IPS DF 6.9 (cell line): ENCODE measurements at regions not wholly inside any gene's neighbourhood (a gene's known extent, or its start where the extent isn't known, plus 50 kb on each side); places are given as distances from the start of the nearest gene placed in this dataset.

Source experiments
- DNase-seq: peaks from one replicate; pipeline ENCODE4 v3.0.0-alpha.2; 2013; ENCODE audit warnings: low read depth, low spot score
- H3K27ac ChIP-seq: one replicate; pipeline ENCODE4 v1.5.1; 2013; ENCODE audit warnings: low read length, control low read depth
- H3K27me3 ChIP-seq: 2 replicates; pipeline ENCODE4 v1.6.1; 2013; ENCODE audit warnings: mild to moderate bottlenecking, low read length; ENCODE audit not compliant: control insufficient read depth, insufficient read depth
- H3K36me3 ChIP-seq: 2 replicates; pipeline ENCODE4 v1.6.1; 2013; ENCODE audit warnings: low read length; ENCODE audit not compliant: control insufficient read depth, insufficient read depth
- H3K4me1 ChIP-seq: 2 replicates; pipeline ENCODE4 v1.6.1; 2013; ENCODE audit warnings: low read length; ENCODE audit not compliant: control insufficient read depth, insufficient read depth
- H3K4me3 ChIP-seq: 2 replicates; pipeline ENCODE4 v1.5.1; 2013; ENCODE audit warnings: mild to moderate bottlenecking, low read length
- H3K9me3 ChIP-seq: 2 replicates; pipeline ENCODE4 v1.6.1; 2013; ENCODE audit warnings: low read length, inconsistent platforms; ENCODE audit not compliant: control insufficient read depth, insufficient read depth
- WGBS: extraction: QIAGEN DNeasy Blood & Tissue Kit; methylation state at CpG from one replicate; pipeline ENCODE4 v1.1.7; 2013; ENCODE audit warnings: mixed read lengths, missing lambda C conversion rate; ENCODE audit not compliant: insufficient read length, insufficient coverage; 5-methylcytosine and 5-hydroxymethylcytosine counted together

DNA sequence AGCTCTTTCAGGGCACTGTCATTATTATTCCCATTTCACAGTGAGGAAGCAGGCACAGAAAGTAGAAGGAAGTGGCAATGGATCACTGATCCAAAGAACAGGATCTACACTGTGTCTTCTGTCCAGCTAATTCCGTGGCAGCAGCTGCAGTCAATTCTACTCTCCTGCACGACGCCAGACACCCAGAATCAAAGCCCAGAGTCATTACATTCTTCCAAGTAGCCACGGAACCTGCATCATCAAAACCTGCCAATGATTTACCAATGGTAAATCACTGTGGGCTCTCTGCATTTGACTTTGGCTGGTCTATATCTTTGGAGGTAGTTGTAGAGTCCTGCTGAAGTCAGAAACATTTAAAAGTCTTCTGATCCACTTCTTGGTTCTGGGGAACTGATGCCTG is 767.7 kb downstream of the LIG4 start:
- Histone ChIP-seq H3K27me3 (no peaks in the 10 kb centered on the region), H3K4me1 (no peaks in the 10 kb centered on the region), H3K27ac (no peak overlapping the region), H3K36me3 (no peaks in the 10 kb centered on the region), H3K4me3 (no peak overlapping the region), H3K9me3 (no peaks in the 10 kb centered on the region)
- DNase-seq: no peak
- WGBS: no CpG with 5 or more reads among the region's 4 CpGs

DNA sequence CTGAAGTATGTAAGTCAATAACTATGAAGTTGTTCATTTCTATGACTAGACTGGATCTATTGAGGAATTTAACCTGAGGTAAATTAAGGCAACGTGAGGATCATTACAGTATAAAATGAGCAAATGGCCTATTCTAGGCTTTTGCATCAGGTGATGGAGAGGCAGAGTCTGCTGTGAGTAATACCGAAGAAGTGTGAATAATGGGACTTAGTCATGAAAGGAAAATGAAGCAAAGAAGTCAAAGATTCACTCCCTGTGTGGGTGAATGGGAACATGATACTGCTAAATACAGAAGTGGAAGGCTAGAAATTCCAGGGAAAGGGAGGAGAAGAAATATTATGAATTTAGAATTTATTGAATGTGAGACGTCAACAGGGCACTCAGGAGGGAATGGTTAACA is 774.1 kb downstream of the LIG4 start:
- H3K27ac ChIP-seq: no peak overlapping the region
- no peaks in the 10 kb centered on the region for H3K9me3 ChIP-seq
- no peak overlapping the region for H3K4me3 ChIP-seq
- H3K4me1 ChIP-seq: no peaks in the 10 kb centered on the region
- no peaks in the 10 kb centered on the region for H3K27me3 ChIP-seq
- no peak for DNase-seq
- H3K36me3 ChIP-seq: no peaks in the 10 kb centered on the region
- 100% methylated on average over 1 of the region's 3 CpGs for WGBS

DNA sequence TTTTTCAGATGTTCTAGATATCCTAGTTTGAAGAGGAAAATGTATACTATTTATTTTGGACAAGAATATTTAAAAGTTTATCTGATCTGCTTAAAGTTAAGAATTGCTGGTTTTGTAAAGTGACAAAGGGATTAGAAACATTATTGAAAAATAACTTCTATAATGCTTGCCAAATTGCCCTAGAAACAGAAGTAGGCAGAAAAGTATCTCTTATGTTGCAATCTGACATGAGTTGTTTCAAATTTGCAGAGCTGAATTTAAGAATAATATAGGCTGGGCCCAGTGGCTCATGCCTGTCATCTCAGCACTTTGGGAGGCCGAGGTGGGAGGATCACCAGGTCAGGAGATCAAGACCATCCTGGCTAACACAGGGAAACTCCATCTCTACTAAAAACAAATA is 777.1 kb downstream of the LIG4 start:
- H3K27me3 ChIP-seq: no peaks in the 10 kb centered on the region
- no peaks in the 10 kb centered on the region for H3K4me1 ChIP-seq
- DNase-seq: no peak
- H3K4me3 ChIP-seq: no peak overlapping the region
- H3K27ac ChIP-seq: no peak overlapping the region
- no CpG with 5 or more reads among the region's 1 CpG for WGBS
- H3K9me3 ChIP-seq: no peaks in the 10 kb centered on the region
- no peaks in the 10 kb centered on the region for H3K36me3 ChIP-seq

DNA sequence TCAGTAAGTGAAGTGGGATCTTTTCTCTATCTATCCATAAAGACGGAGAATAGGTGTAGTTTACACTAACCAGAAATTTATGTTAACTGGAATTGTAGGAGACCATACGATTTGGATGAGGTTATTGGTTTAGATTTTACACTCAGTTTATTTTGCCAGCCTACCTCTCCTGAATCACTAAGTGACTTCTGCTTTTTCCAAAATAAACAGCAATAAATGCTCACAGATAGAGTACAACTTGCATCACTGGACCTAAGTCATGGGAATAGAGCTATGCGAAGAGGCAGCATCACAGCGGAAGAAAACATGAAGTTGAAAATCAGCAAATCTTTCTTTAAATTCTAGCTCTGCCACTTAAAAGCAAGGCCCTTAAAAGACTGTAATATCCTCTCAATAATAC is 781.0 kb downstream of the LIG4 start:
- Histone ChIP-seq H3K9me3 (no peaks in the 10 kb centered on the region), H3K27me3 (no peaks in the 10 kb centered on the region), H3K4me1 (no peaks in the 10 kb centered on the region), H3K27ac (no peak overlapping the region), H3K4me3 (no peak overlapping the region), H3K36me3 (no peaks in the 10 kb centered on the region)
- no CpG with 5 or more reads among the region's 4 CpGs for WGBS
- DNase-seq: no peak

DNA sequence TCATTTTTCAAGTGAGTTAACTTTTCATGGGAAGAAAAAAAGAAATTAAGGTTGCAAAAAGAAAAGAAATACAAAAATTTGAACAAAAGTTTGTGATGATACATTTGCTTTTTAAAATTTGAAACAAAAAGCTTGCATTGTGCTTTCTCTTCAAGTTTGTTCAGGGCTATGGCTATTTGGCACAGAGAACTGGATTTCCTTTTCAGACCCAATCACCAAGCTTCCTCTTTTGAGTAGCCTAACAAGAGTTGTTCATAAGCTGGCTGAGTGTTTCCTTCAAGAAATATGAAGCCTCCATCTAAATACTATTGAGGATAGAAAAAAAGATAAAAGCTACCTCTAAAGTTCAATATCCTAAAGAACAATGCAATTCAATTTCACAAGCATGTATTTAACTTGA is 787.8 kb downstream of the LIG4 start:
- Histone ChIP-seq H3K4me3 (no peak overlapping the region), H3K4me1 (no peaks in the 10 kb centered on the region), H3K27ac (no peak overlapping the region), H3K36me3 (no peaks in the 10 kb centered on the region), H3K27me3 (no peaks in the 10 kb centered on the region), H3K9me3 (no peaks in the 10 kb centered on the region)
- DNase-seq: no peak

DNA sequence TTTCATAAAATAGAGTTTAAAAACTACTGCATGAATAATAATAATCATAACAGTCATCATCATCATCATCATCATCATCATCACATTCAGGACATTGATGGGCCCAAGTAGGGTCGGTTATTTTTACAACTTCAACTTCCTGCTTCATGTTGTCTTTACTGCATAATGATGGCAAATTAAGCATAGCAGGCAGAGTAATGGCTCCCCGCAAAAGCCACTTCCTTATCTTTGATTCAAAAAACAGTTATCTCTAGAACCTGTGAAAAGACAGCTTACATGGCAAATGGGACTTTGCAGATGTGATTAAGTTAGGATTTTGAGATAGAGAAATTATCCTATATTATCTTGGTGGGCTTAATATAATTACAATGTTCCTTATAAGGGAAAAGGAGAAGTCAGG is 792.9 kb downstream of the LIG4 start:
- WGBS: no CpG with 5 or more reads among the region's 2 CpGs
- H3K27ac ChIP-seq: no peak overlapping the region
- H3K4me3 ChIP-seq: no peak overlapping the region
- H3K36me3 ChIP-seq: no peaks in the 10 kb centered on the region
- no peaks in the 10 kb centered on the region for H3K27me3 ChIP-seq
- no peak for DNase-seq
- no peaks in the 10 kb centered on the region for H3K9me3 ChIP-seq
- H3K4me1 ChIP-seq: no peaks in the 10 kb centered on the region

DNA sequence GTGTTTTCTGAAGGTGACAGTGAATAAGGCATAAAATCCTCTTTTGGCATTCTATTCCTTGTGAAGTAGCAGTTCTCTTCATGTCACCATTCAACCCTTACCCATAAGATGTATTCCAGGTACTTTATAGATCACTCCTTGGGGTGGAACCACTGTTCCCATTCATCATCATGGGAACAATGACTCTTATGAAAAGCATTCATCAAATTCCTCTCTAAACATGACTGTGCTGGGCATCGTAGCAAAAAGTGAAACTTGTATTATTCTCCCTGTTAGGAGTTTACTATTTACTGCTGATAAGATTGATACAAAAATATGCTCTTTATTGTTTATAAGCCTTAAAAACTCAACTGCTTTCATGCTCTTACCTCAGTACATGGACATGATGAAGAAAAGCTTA is 793.4 kb downstream of the LIG4 start:
- H3K9me3 ChIP-seq: no peaks in the 10 kb centered on the region
- no peaks in the 10 kb centered on the region for H3K27me3 ChIP-seq
- DNase-seq: no peak
- no peak overlapping the region for H3K4me3 ChIP-seq
- no peak overlapping the region for H3K27ac ChIP-seq
- no CpG with 5 or more reads among the region's 1 CpG for WGBS
- no peaks in the 10 kb centered on the region for H3K4me1 ChIP-seq
- H3K36me3 ChIP-seq: no peaks in the 10 kb centered on the region

DNA sequence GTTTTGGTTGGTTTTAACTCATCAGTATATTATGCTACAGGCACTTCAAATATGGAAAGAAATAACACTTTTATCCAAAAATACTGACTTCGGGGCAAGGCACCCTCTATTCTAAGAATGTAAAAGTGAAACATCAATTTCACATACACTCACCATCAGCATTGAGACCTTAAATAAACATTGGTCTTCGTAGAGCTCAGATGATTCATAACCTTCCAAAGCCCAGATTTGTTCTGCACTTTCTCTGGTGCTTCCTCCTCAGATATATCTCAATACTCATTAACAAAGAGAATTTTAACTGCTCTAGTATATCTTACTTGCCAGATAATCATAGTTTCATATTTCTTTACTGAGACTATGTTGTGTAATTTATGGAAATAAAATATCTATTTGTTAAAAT is 794.3 kb downstream of the LIG4 start:
- no peak for DNase-seq
- WGBS: no CpG with 5 or more reads among the region's 2 CpGs
- no peak overlapping the region for H3K4me3 ChIP-seq

DNA sequence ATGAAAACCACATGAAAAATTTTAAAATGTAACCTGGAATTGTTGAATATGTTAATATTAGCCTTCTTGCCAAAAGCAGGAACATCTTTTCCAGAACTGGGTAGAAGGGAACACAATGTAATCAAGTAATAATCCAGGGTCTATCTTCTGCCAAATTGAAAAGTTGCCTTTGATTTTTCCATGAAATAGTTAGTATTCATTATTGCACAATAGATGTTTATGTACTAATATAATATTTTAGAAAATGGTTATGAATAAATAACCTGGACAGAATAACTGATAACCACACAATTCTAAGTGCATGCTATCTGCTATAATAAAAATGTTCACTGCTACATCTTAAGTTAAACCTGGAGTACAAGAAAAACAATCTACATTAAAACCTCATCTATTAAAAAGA is 802.3 kb downstream of the LIG4 start:
- Histone ChIP-seq H3K4me3 (no peak overlapping the region), H3K9me3 (no peaks in the 10 kb centered on the region), H3K36me3 (no peaks in the 10 kb centered on the region), H3K4me1 (no peaks in the 10 kb centered on the region), H3K27me3 (no peaks in the 10 kb centered on the region), H3K27ac (no peak overlapping the region)
- no peak for DNase-seq

More for the DNA sequence above, 794.3 kb downstream of the LIG4 start:
- H3K4me1 ChIP-seq: no peaks in the 10 kb centered on the region
- no peaks in the 10 kb centered on the region for H3K9me3 ChIP-seq
- no peak overlapping the region for H3K27ac ChIP-seq
- no peaks in the 10 kb centered on the region for H3K27me3 ChIP-seq
- H3K36me3 ChIP-seq: no peaks in the 10 kb centered on the region

DNA sequence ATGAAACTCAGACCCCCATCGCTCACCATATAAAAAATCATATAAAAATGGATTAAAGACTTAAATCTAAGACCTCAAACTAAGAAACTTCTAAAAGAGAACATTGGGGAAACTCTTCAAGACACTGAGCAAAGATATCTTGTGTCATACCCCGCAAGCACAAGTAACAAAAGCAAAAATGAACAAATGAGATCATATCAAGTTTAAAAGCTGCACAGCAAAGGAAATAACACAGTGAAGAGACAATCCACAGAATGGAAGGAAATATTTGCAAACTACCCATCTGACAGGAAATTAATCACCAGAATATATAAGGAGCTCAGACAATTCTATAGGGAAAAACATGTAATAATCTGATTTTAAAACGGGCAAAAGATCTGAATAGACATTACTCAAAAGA is 808.3 kb downstream of the LIG4 start:
- Histone ChIP-seq H3K4me1 (no peaks in the 10 kb centered on the region), H3K36me3 (no peaks in the 10 kb centered on the region), H3K4me3 (no peak overlapping the region), H3K27ac (no peak overlapping the region), H3K27me3 (no peaks in the 10 kb centered on the region), H3K9me3 (no peaks in the 10 kb centered on the region)
- DNase-seq: no peak
- no CpG with 5 or more reads among the region's 3 CpGs for WGBS

DNA sequence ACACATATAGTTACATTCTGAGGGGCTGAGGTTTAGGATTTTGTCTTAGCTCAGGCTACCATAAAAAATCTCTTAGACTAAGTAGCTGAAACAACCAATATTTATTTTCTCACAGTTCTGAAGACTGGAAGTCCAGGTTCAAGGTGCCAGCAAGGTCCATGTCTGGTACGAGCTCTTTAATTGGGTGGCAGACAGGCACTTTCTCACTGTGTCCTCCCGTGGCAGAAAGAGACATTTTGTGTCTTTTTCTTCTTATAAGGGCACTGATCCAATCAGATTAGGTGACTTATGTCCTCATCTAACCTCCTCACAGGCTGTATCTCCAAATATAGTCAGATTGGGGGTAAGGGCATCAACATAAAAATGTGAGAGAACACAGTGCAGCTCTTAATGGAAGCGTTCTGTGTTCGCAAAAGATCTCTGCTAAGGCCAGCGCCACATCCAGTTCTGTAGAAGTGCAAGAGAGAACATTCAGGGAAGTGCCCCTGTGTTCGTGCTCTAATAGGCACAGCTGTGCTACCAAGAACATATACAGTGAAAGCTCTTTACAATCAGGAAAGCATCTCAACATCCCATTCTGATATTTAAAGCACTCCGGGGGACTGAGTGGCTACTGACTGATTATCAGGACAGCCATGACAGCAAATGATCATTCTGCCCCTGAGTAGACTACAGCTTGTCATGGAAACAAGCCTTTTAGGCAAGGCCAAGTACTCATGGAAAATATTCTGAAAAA is 819.2 kb downstream of the LIG4 start:
- Histone ChIP-seq H3K4me3 (no peak overlapping the region), H3K36me3 (no peaks in the 10 kb centered on the region), H3K27ac (no peak overlapping the region), H3K27me3 (no peaks in the 10 kb centered on the region), H3K9me3 (no peaks in the 10 kb centered on the region), H3K4me1 (no peaks in the 10 kb centered on the region; the same call in 1 of the 2 replicates)
- no peak for DNase-seq
- whole genome bisulfite sequencing: no CpG with 5 or more reads among the region's 7 CpGs
